ENCODE measurements at regions not wholly inside any gene's neighbourhood (a gene's known extent, or its start where the extent isn't known, plus 50 kb on each side); places are given as distances from the start of the nearest gene placed in this dataset.
"Not testable (repeated sequence)": the region's sequence is repeated elsewhere in the genome, so short reads cannot be mapped to it uniquely, and the experiment has no call there.

- Histone ChIP-seq H3K36me3 (ENCODE audit: control insufficient read depth, insufficient read depth, low read length) (no peaks in the 10 kb centered on the region), H3K4me3 (ENCODE audit: low read length) (no peak overlapping the region), H3K27me3 (ENCODE audit: control insufficient read depth, insufficient read depth, low read length) (no peaks in the 10 kb centered on the region), H3K9me3 (ENCODE audit: control insufficient read depth, low read length) (no peaks in the 10 kb centered on the region), H3K9ac (ENCODE audit: low read length) (no peak overlapping the region), H3K4me1 (ENCODE audit: control insufficient read depth, insufficient read depth, low read length) (no peaks in the 10 kb centered on the region)
These were observed 188.4 kb downstream of the PDGFRA start for GRCh38 chr4:54417476-54417875.

- Histone ChIP-seq H3K9me3 (ENCODE audit: control insufficient read depth, low read length) (no peaks in the 10 kb centered on the region), H3K36me3 (ENCODE audit: control insufficient read depth, insufficient read depth, low read length) (no peaks in the 10 kb centered on the region), H3K27me3 (ENCODE audit: control insufficient read depth, insufficient read depth, low read length) (no peaks in the 10 kb centered on the region), H3K9ac (ENCODE audit: low read length) (no peak overlapping the region), H3K4me1 (ENCODE audit: control insufficient read depth, insufficient read depth, low read length) (no peaks in the 10 kb centered on the region), H3K4me3 (ENCODE audit: low read length) (no peak overlapping the region)
These were observed 189.4 kb downstream of the PDGFRA start for GRCh38 chr4:54418468-54418867.

- H3K36me3 ChIP-seq (ENCODE audit: control insufficient read depth, insufficient read depth, low read length), result no peaks in the 10 kb centered on the region
- H3K4me1 ChIP-seq (ENCODE audit: control insufficient read depth, insufficient read depth, low read length), result no peaks in the 10 kb centered on the region
- no peak overlapping the region for H3K4me3 ChIP-seq (ENCODE audit: low read length)
- no peaks in the 10 kb centered on the region for H3K9me3 ChIP-seq (ENCODE audit: control insufficient read depth, low read length)
- H3K9ac ChIP-seq (ENCODE audit: low read length), result no peak overlapping the region
- no peaks in the 10 kb centered on the region for H3K27me3 ChIP-seq (ENCODE audit: control insufficient read depth, insufficient read depth, low read length)
These were observed 194.0 kb downstream of the PDGFRA start for GRCh38 chr4:54423066-54423465.

GRCh38 chr4:54427826-54428225, 198.7 kb downstream of the PDGFRA start:
- no peaks in the 10 kb centered on the region for H3K27me3 ChIP-seq (ENCODE audit: control insufficient read depth, insufficient read depth, low read length)
- no peaks in the 10 kb centered on the region for H3K4me1 ChIP-seq (ENCODE audit: control insufficient read depth, insufficient read depth, low read length)
- no peak overlapping the region for H3K9ac ChIP-seq (ENCODE audit: low read length)
- no peak overlapping the region for H3K4me3 ChIP-seq (ENCODE audit: low read length)
- no peaks in the 10 kb centered on the region for H3K36me3 ChIP-seq (ENCODE audit: control insufficient read depth, insufficient read depth, low read length)
- H3K9me3 ChIP-seq (ENCODE audit: control insufficient read depth, low read length), result no peaks in the 10 kb centered on the region

- Histone ChIP-seq H3K4me3 (ENCODE audit: low read length) (no peak overlapping the region), H3K27me3 (ENCODE audit: control insufficient read depth, insufficient read depth, low read length) (no peaks in the 10 kb centered on the region), H3K4me1 (ENCODE audit: control insufficient read depth, insufficient read depth, low read length) (peaks cover 4% of the 10 kb centered on the region), H3K9ac (ENCODE audit: low read length) (no peak overlapping the region), H3K36me3 (ENCODE audit: control insufficient read depth, insufficient read depth, low read length) (no peaks in the 10 kb centered on the region), H3K9me3 (ENCODE audit: control insufficient read depth, low read length) (no peaks in the 10 kb centered on the region)
These were observed 199.8 kb downstream of the PDGFRA start for GRCh38 chr4:54428940-54429339.

- no peaks in the 10 kb centered on the region for H3K36me3 ChIP-seq (ENCODE audit: control insufficient read depth, insufficient read depth, low read length)
- no peaks in the 10 kb centered on the region for H3K9me3 ChIP-seq (ENCODE audit: control insufficient read depth, low read length)
- H3K4me3 ChIP-seq (ENCODE audit: low read length), result no peak overlapping the region
- H3K9ac ChIP-seq (ENCODE audit: low read length), result no peak overlapping the region
- H3K27me3 ChIP-seq (ENCODE audit: control insufficient read depth, insufficient read depth, low read length), result no peaks in the 10 kb centered on the region
- peaks cover 4% of the 10 kb centered on the region for H3K4me1 ChIP-seq (ENCODE audit: control insufficient read depth, insufficient read depth, low read length)
These were observed 204.6 kb downstream of the PDGFRA start for GRCh38 chr4:54433686-54434085.

GRCh38 chr4:54439831-54440243, 210.7 kb downstream of the PDGFRA start:
- no peaks in the 10 kb centered on the region for H3K4me1 ChIP-seq (ENCODE audit: control insufficient read depth, insufficient read depth, low read length)
- H3K27me3 ChIP-seq (ENCODE audit: control insufficient read depth, insufficient read depth, low read length), result no peaks in the 10 kb centered on the region
- H3K4me3 ChIP-seq (ENCODE audit: low read length), result no peak overlapping the region
- H3K36me3 ChIP-seq (ENCODE audit: control insufficient read depth, insufficient read depth, low read length), result no peaks in the 10 kb centered on the region
- no peaks in the 10 kb centered on the region for H3K9me3 ChIP-seq (ENCODE audit: control insufficient read depth, low read length)
- no peak overlapping the region for H3K9ac ChIP-seq (ENCODE audit: low read length)

- Histone ChIP-seq H3K9me3 (ENCODE audit: control insufficient read depth, low read length) (no peaks in the 10 kb centered on the region), H3K27me3 (ENCODE audit: control insufficient read depth, insufficient read depth, low read length) (no peaks in the 10 kb centered on the region), H3K4me1 (ENCODE audit: control insufficient read depth, insufficient read depth, low read length) (no peaks in the 10 kb centered on the region), H3K36me3 (ENCODE audit: control insufficient read depth, insufficient read depth, low read length) (no peaks in the 10 kb centered on the region), H3K9ac (ENCODE audit: low read length) (no peak overlapping the region), H3K4me3 (ENCODE audit: low read length) (no peak overlapping the region)
These were observed 211.5 kb downstream of the PDGFRA start for GRCh38 chr4:54440394-54441136.

GRCh38 chr4:54445866-54446265, 211.9 kb upstream of the KIT start:
- H3K27me3 ChIP-seq (ENCODE audit: control insufficient read depth, insufficient read depth, low read length), result no peaks in the 10 kb centered on the region
- no peaks in the 10 kb centered on the region for H3K36me3 ChIP-seq (ENCODE audit: control insufficient read depth, insufficient read depth, low read length)
- H3K9ac ChIP-seq (ENCODE audit: low read length), result no peak overlapping the region
- H3K4me1 ChIP-seq (ENCODE audit: control insufficient read depth, insufficient read depth, low read length), result no peaks in the 10 kb centered on the region
- H3K4me3 ChIP-seq (ENCODE audit: low read length), result no peak overlapping the region
- no peaks in the 10 kb centered on the region for H3K9me3 ChIP-seq (ENCODE audit: control insufficient read depth, low read length)

- Histone ChIP-seq H3K9ac (ENCODE audit: low read length) (no peak overlapping the region), H3K9me3 (ENCODE audit: control insufficient read depth, low read length) (no peaks in the 10 kb centered on the region), H3K4me3 (ENCODE audit: low read length) (no peak overlapping the region), H3K4me1 (ENCODE audit: control insufficient read depth, insufficient read depth, low read length) (no peaks in the 10 kb centered on the region), H3K36me3 (ENCODE audit: control insufficient read depth, insufficient read depth, low read length) (no peaks in the 10 kb centered on the region), H3K27me3 (ENCODE audit: control insufficient read depth, insufficient read depth, low read length) (no peaks in the 10 kb centered on the region)
These were observed 211.2 kb upstream of the KIT start for GRCh38 chr4:54446581-54446980.

GRCh38 chr4:54447304-54447703, 210.5 kb upstream of the KIT start:
- no peaks in the 10 kb centered on the region for H3K36me3 ChIP-seq (ENCODE audit: control insufficient read depth, insufficient read depth, low read length)
- no peak overlapping the region for H3K9ac ChIP-seq (ENCODE audit: low read length)
- no peak overlapping the region for H3K4me3 ChIP-seq (ENCODE audit: low read length)
- no peaks in the 10 kb centered on the region for H3K9me3 ChIP-seq (ENCODE audit: control insufficient read depth, low read length)
- no peaks in the 10 kb centered on the region for H3K4me1 ChIP-seq (ENCODE audit: control insufficient read depth, insufficient read depth, low read length)
- no peaks in the 10 kb centered on the region for H3K27me3 ChIP-seq (ENCODE audit: control insufficient read depth, insufficient read depth, low read length)

GRCh38 chr4:54449999-54450398, 207.8 kb upstream of the KIT start:
- Histone ChIP-seq H3K4me3 (ENCODE audit: low read length) (no peak overlapping the region), H3K36me3 (ENCODE audit: control insufficient read depth, insufficient read depth, low read length) (no peaks in the 10 kb centered on the region), H3K9me3 (ENCODE audit: control insufficient read depth, low read length) (no peaks in the 10 kb centered on the region), H3K9ac (ENCODE audit: low read length) (no peak overlapping the region), H3K4me1 (ENCODE audit: control insufficient read depth, insufficient read depth, low read length) (no peaks in the 10 kb centered on the region), H3K27me3 (ENCODE audit: control insufficient read depth, insufficient read depth, low read length) (no peaks in the 10 kb centered on the region)

GRCh38 chr4:54466960-54467359, 190.8 kb upstream of the KIT start:
- not testable (repeated sequence) for H3K9me3 ChIP-seq (ENCODE audit: control insufficient read depth, low read length); H3K36me3 ChIP-seq (ENCODE audit: control insufficient read depth, insufficient read depth, low read length); H3K4me1 ChIP-seq (ENCODE audit: control insufficient read depth, insufficient read depth, low read length); H3K9ac ChIP-seq (ENCODE audit: low read length); H3K4me3 ChIP-seq (ENCODE audit: low read length); H3K27me3 ChIP-seq (ENCODE audit: control insufficient read depth, insufficient read depth, low read length)

Measured in mucosa of stomach (tissue), 1 donor.